A673 (cell line): ENCODE measurements at regions not wholly inside any gene's neighbourhood (a gene's known extent, or its start where the extent isn't known, plus 50 kb on each side); places are given as distances from the start of the nearest gene placed in this dataset.

ENCODE experiments used
- CTCF ChIP-seq: fragments of 300-800, 200-600 bp; sonication (generic); conservative IDR thresholded peaks from 2 replicates; pipeline ENCODE4 v1.5.1; 2017; ENCODE audit warnings: low read depth, mild to moderate bottlenecking, antibody characterized with exemption, low read length, moderate library complexity, mixed read lengths
- EZH2 ChIP-seq: fragments of 200-600 bp; sonication (generic); IDR thresholded peaks from 2 replicates; pipeline ENCODE4 v1.6.1; 2017; ENCODE audit warnings: borderline replicate concordance, low read depth, mild to moderate bottlenecking, mixed read lengths, antibody characterized with exemption, low read length; ENCODE audit not compliant: poor library complexity, severe bottlenecking

DNA sequence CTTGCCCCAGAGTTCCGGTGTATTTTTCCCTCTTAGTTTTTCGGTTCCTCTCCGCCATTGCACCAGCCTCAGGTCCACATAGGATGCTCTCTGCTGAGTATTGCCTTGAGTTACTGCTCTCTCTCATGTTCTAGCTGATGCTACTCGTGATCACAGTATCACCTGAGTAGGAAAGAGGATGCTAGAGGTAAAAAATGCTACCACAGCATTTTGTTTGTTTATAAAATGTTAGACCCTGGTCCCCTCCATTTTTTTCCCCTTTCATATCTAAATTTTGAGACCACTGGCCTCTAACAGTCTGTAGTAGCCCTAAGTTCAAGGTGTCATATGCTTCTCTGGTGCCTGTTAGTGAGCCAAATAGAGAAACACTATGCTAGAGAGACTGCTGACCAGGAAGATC, 175.5 kb downstream of the OR2B2 start:
- no peak for TF ChIP-seq CTCF
- TF ChIP-seq EZH2: no peak
